HUES48 (cell line): ENCODE measurements at regions not wholly inside any gene's neighbourhood (a gene's known extent, or its start where the extent isn't known, plus 50 kb on each side); places are given as distances from the start of the nearest gene placed in this dataset.

Experiments used
- H3K27ac ChIP-seq: one replicate; pipeline ENCODE4 v1.7.0; 2013; ENCODE audit warnings: low read depth, low read length, inconsistent platforms
- H3K27me3 ChIP-seq: 2 replicates; pipeline ENCODE4 v1.6.1; 2013; ENCODE audit warnings: mild to moderate bottlenecking, low read length; ENCODE audit not compliant: control insufficient read depth, insufficient read depth
- H3K36me3 ChIP-seq: 2 replicates; pipeline ENCODE4 v1.6.1; 2013; ENCODE audit warnings: low read length; ENCODE audit not compliant: control insufficient read depth, insufficient read depth
- H3K4me1 ChIP-seq: 2 replicates; pipeline ENCODE4 v1.6.1; 2013; ENCODE audit warnings: mild to moderate bottlenecking, low read length; ENCODE audit not compliant: control insufficient read depth, insufficient read depth
- H3K4me3 ChIP-seq: 2 replicates; pipeline ENCODE4 v1.5.1; 2013; ENCODE audit warnings: mild to moderate bottlenecking, low read depth, low read length
- H3K9ac ChIP-seq: 2 replicates; pipeline ENCODE4 v1.6.1; 2013; ENCODE audit warnings: mild to moderate bottlenecking, low read depth, low read length, moderate library complexity
- H3K9me3 ChIP-seq: 2 replicates; pipeline ENCODE4 v1.6.1; 2013; ENCODE audit warnings: low read length; ENCODE audit not compliant: control insufficient read depth, insufficient read depth

- Histone ChIP-seq H3K9ac (no peak overlapping the region), H3K4me1 (no peaks in the 10 kb centered on the region), H3K4me3 (no peak overlapping the region), H3K36me3 (no peaks in the 10 kb centered on the region), H3K9me3 (no peaks in the 10 kb centered on the region), H3K27ac (no peak overlapping the region), H3K27me3 (no peaks in the 10 kb centered on the region)
Measured at GRCh38 chr11:37755521-37755920, 1157.5 kb upstream of the RAG2 start.

- Histone ChIP-seq H3K9ac (no peak overlapping the region), H3K4me1 (no peaks in the 10 kb centered on the region), H3K9me3 (0 out of 2 replicates have a peak, but pooled peaks cover 6% of the 10 kb centered on the region), H3K27ac (no peak overlapping the region), H3K27me3 (no peaks in the 10 kb centered on the region), H3K4me3 (no peak overlapping the region), H3K36me3 (no peaks in the 10 kb centered on the region)
Measured at GRCh38 chr11:37748641-37749040, 1150.6 kb upstream of the RAG2 start.

GRCh38 chr11:37747121-37747520 is 1149.1 kb upstream of the RAG2 start:
- H3K4me3 ChIP-seq = no peak overlapping the region
- 0 out of 2 replicates have a peak, but pooled peaks cover 6% of the 10 kb centered on the region for H3K9me3 ChIP-seq
- H3K27ac ChIP-seq = no peak overlapping the region
- no peaks in the 10 kb centered on the region for H3K4me1 ChIP-seq
- H3K27me3 ChIP-seq = no peaks in the 10 kb centered on the region
- no peak overlapping the region for H3K9ac ChIP-seq
- H3K36me3 ChIP-seq = no peaks in the 10 kb centered on the region

- H3K36me3 ChIP-seq = no peaks in the 10 kb centered on the region
- H3K9me3 ChIP-seq = no peaks in the 10 kb centered on the region
- no peak overlapping the region for H3K4me3 ChIP-seq
- H3K27ac ChIP-seq = no peak overlapping the region
- H3K27me3 ChIP-seq = no peaks in the 10 kb centered on the region
- H3K9ac ChIP-seq = no peak overlapping the region
- no peaks in the 10 kb centered on the region for H3K4me1 ChIP-seq
Measured at GRCh38 chr11:37727371-37727770, 1129.3 kb upstream of the RAG2 start.

- H3K9me3 ChIP-seq = no peaks in the 10 kb centered on the region
- no peak overlapping the region for H3K4me3 ChIP-seq
- H3K27me3 ChIP-seq = no peaks in the 10 kb centered on the region
- H3K27ac ChIP-seq = no peak overlapping the region
- H3K4me1 ChIP-seq = no peaks in the 10 kb centered on the region
- no peak overlapping the region for H3K9ac ChIP-seq
- no peaks in the 10 kb centered on the region for H3K36me3 ChIP-seq
Measured at GRCh38 chr11:37724315-37724714, 1126.3 kb upstream of the RAG2 start.

GRCh38 chr11:37721485-37721884 is 1123.4 kb upstream of the RAG2 start:
- H3K36me3 ChIP-seq = no peaks in the 10 kb centered on the region
- H3K9me3 ChIP-seq = no peaks in the 10 kb centered on the region
- no peaks in the 10 kb centered on the region for H3K27me3 ChIP-seq
- H3K4me1 ChIP-seq = no peaks in the 10 kb centered on the region
- H3K9ac ChIP-seq = no peak overlapping the region
- no peak overlapping the region for H3K4me3 ChIP-seq
- H3K27ac ChIP-seq = no peak overlapping the region

GRCh38 chr11:37718431-37718999 is 1120.5 kb upstream of the RAG2 start:
- H3K27ac ChIP-seq = no peak overlapping the region
- no peaks in the 10 kb centered on the region for H3K9me3 ChIP-seq
- H3K4me1 ChIP-seq = no peaks in the 10 kb centered on the region
- no peak overlapping the region for H3K9ac ChIP-seq
- no peaks in the 10 kb centered on the region for H3K36me3 ChIP-seq
- no peak overlapping the region for H3K4me3 ChIP-seq
- no peaks in the 10 kb centered on the region for H3K27me3 ChIP-seq

- H3K27me3 ChIP-seq = no peaks in the 10 kb centered on the region
- no peaks in the 10 kb centered on the region for H3K9me3 ChIP-seq
- no peak overlapping the region for H3K4me3 ChIP-seq
- H3K9ac ChIP-seq = no peak overlapping the region
- H3K27ac ChIP-seq = no peak overlapping the region
- H3K36me3 ChIP-seq = no peaks in the 10 kb centered on the region
- H3K4me1 ChIP-seq = no peaks in the 10 kb centered on the region
Measured at GRCh38 chr11:37712251-37712650, 1114.2 kb upstream of the RAG2 start.

GRCh38 chr11:37710031-37710430 is 1112.0 kb upstream of the RAG2 start:
- Histone ChIP-seq H3K27ac (no peak overlapping the region), H3K27me3 (no peaks in the 10 kb centered on the region), H3K9me3 (no peaks in the 10 kb centered on the region), H3K4me1 (no peaks in the 10 kb centered on the region), H3K4me3 (no peak overlapping the region), H3K36me3 (no peaks in the 10 kb centered on the region), H3K9ac (no peak overlapping the region)

- Histone ChIP-seq H3K4me3 (no peak overlapping the region), H3K9me3 (0 out of 2 replicates have a peak, but pooled peaks cover under 1% of the 10 kb centered on the region), H3K27me3 (no peaks in the 10 kb centered on the region), H3K9ac (no peak overlapping the region), H3K36me3 (no peaks in the 10 kb centered on the region), H3K4me1 (no peaks in the 10 kb centered on the region), H3K27ac (no peak overlapping the region)
Measured at GRCh38 chr11:37704791-37705190, 1106.8 kb upstream of the RAG2 start.

GRCh38 chr11:37699644-37700043 is 1101.6 kb upstream of the RAG2 start:
- Histone ChIP-seq H3K4me3 (no peak overlapping the region), H3K9ac (no peak overlapping the region), H3K9me3 (peaks cover 31% of the 10 kb centered on the region), H3K36me3 (no peaks in the 10 kb centered on the region), H3K4me1 (no peaks in the 10 kb centered on the region), H3K27ac (no peak overlapping the region), H3K27me3 (no peaks in the 10 kb centered on the region)

GRCh38 chr11:37695283-37695682 is 1097.2 kb upstream of the RAG2 start:
- H3K9ac ChIP-seq = no peak overlapping the region
- H3K4me1 ChIP-seq = no peaks in the 10 kb centered on the region
- H3K36me3 ChIP-seq = no peaks in the 10 kb centered on the region
- no peak overlapping the region for H3K4me3 ChIP-seq
- H3K9me3 ChIP-seq = peaks cover 48% of the 10 kb centered on the region
- H3K27ac ChIP-seq = no peak overlapping the region
- no peaks in the 10 kb centered on the region for H3K27me3 ChIP-seq
